Endodermal cell (in vitro differentiated cells): ENCODE measurements at regions not wholly inside any gene's neighbourhood (a gene's known extent, or its start where the extent isn't known, plus 50 kb on each side); places are given as distances from the start of the nearest gene placed in this dataset.

Experiments
- DNase-seq: peaks from one replicate; pipeline ENCODE4 v3.0.0-alpha.2; 2017
- H3K27ac ChIP-seq: 2 replicates; pipeline ENCODE4 v1.5.1; 2013; ENCODE audit warnings: mild to moderate bottlenecking, low read depth, low read length, moderate library complexity
- H3K27me3 ChIP-seq: 2 replicates; pipeline ENCODE4 v1.6.1; 2013; ENCODE audit warnings: mild to moderate bottlenecking, low read length, moderate library complexity; ENCODE audit not compliant: insufficient read depth, control insufficient read depth, poor library complexity, severe bottlenecking
- H3K36me3 ChIP-seq: 2 replicates; pipeline ENCODE4 v1.7.0; 2013; ENCODE audit warnings: mild to moderate bottlenecking, low read length, moderate library complexity; ENCODE audit not compliant: control insufficient read depth, insufficient read depth
- H3K4me1 ChIP-seq: one replicate; pipeline ENCODE4 v1.7.0; 2013; ENCODE audit warnings: low read length; ENCODE audit not compliant: control insufficient read depth, insufficient read depth
- H3K4me3 ChIP-seq: 2 replicates; pipeline ENCODE4 v1.5.1; 2013; ENCODE audit warnings: mild to moderate bottlenecking, low read length, moderate library complexity
- H3K9ac ChIP-seq: 2 replicates; pipeline ENCODE4 v1.6.1; 2013; ENCODE audit warnings: mild to moderate bottlenecking, low read length, moderate library complexity; ENCODE audit not compliant: poor library complexity, severe bottlenecking; ENCODE audit errors: extremely low read depth
- H3K9me3 ChIP-seq: 2 replicates; pipeline ENCODE4 v1.6.1; 2013; ENCODE audit warnings: mild to moderate bottlenecking, low read length, moderate library complexity; ENCODE audit not compliant: control insufficient read depth
- H3K27ac Mint-ChIP-seq: 2 replicates; pipeline ENCODE4 v1.8.0; 2020; ENCODE audit warnings: mixed read lengths
- H3K27me3 Mint-ChIP-seq: 2 replicates; pipeline ENCODE4 v1.8.0; 2021; ENCODE audit warnings: mild to moderate bottlenecking, mixed read lengths; ENCODE audit not compliant: insufficient read depth
- H3K36me3 Mint-ChIP-seq: 2 replicates; pipeline ENCODE4 v1.8.0; 2020; ENCODE audit warnings: low read depth, mixed read lengths
- H3K4me1 Mint-ChIP-seq: 2 replicates; pipeline ENCODE4 v1.8.0; 2020; ENCODE audit warnings: mixed read lengths
- H3K4me3 Mint-ChIP-seq: 2 replicates; pipeline ENCODE4 v1.8.0; 2020; ENCODE audit warnings: mild to moderate bottlenecking, moderate library complexity, mixed read lengths
- H3K9me3 Mint-ChIP-seq: 2 replicates; pipeline ENCODE4 v1.8.0; 2020; ENCODE audit warnings: mild to moderate bottlenecking, mixed read lengths
- CTCF ChIP-seq: fragments of 200-600 bp; sonication (generic); conservative IDR thresholded peaks from 2 replicates; pipeline ENCODE4 v1.5.0; 2021; ENCODE audit warnings: antibody characterized with exemption, mild to moderate bottlenecking
- WGBS, 2 experiments: methylation state at CpG; one replicate each; pipeline versions ENCODE4 v1.1.5 to v1.1.7; 2013; ENCODE audit warnings: missing lambda C conversion rate in 2 of 2, mixed read lengths in 1 of 2; ENCODE audit not compliant: insufficient coverage in 1 of 2, insufficient read length in 1 of 2; 5-methylcytosine and 5-hydroxymethylcytosine counted together

DNA sequence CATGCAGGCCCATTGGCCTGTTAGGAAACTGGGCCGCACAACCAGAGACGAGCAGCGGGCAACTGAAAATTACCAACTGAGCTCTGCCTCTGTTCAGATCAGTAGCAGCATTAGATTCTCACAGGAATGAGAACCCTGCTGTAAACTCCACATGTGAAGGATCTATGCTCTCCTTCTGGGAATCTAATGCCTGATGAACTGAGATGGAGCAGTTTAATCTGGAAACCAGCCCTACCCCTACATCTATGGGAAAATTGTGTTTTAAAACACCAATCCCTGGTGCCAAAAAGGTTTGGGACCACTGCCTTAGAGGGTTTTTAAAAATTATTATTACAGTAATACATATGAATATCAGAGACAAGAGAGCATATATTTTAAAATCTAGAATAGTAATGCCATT, 1144.5 kb downstream of the FSCB start:
- Histone ChIP-seq H3K9me3 (no peaks in the 10 kb centered on the region), H3K36me3 (no peaks in the 10 kb centered on the region), H3K9ac (no peak overlapping the region), H3K27me3 (no peaks in the 10 kb centered on the region), H3K27ac (no peak overlapping the region), H3K4me1 (no peaks in the 10 kb centered on the region), H3K4me3 (no peak overlapping the region)
- Mint-ChIP-seq H3K27ac (no peak overlapping the region), H3K36me3 (no peaks in the 10 kb centered on the region), H3K4me1 (no peaks in the 10 kb centered on the region), H3K9me3 (no peaks in the 10 kb centered on the region), H3K4me3 (no peak overlapping the region), H3K27me3 (no peaks in the 10 kb centered on the region)
- DNase-seq = no peak
- no peak for TF ChIP-seq CTCF
- WGBS, 2 experiments = 96 to 100% methylated on average over 2 to 3 of the region's 3 CpGs

GRCh38 chr14:43361751-43362150, 1145.3 kb downstream of the FSCB start:
- Mint-ChIP-seq H3K4me3 (no peak overlapping the region), H3K9me3 (no peaks in the 10 kb centered on the region), H3K36me3 (no peaks in the 10 kb centered on the region), H3K27ac (no peak overlapping the region), H3K4me1 (no peaks in the 10 kb centered on the region), H3K27me3 (no peaks in the 10 kb centered on the region)
- Histone ChIP-seq H3K36me3 (no peaks in the 10 kb centered on the region), H3K4me1 (no peaks in the 10 kb centered on the region), H3K4me3 (no peak overlapping the region), H3K27ac (no peak overlapping the region), H3K27me3 (no peaks in the 10 kb centered on the region), H3K9me3 (no peaks in the 10 kb centered on the region), H3K9ac (no peak overlapping the region)
- no peak for TF ChIP-seq CTCF
- DNase-seq = no peak

DNA sequence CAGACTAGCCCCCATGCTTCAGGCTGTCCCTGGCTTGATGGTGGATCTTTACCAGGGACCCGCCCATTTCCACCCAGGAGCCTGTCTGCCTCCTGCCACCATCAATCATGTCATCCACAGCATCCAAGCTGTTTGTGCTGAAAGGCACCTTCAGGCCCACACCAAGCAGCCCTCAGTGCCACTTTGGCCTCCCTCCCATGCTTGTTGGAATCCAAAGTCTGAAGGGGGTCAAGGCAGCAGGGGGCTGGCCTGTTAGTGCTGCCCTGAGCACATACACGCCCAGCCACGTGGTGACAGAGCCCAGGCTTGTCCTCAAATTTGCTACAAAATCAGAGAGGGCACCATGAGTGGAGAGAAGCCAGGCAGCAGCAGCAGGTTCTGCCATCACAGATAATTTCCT, 1146.8 kb downstream of the FSCB start:
- Mint-ChIP-seq H3K9me3 (no peaks in the 10 kb centered on the region), H3K27ac (no peak overlapping the region), H3K36me3 (no peaks in the 10 kb centered on the region), H3K4me3 (no peak overlapping the region), H3K4me1 (no peaks in the 10 kb centered on the region), H3K27me3 (no peaks in the 10 kb centered on the region)
- Histone ChIP-seq H3K4me3 (no peak overlapping the region), H3K9ac (no peak overlapping the region), H3K9me3 (no peaks in the 10 kb centered on the region), H3K4me1 (no peaks in the 10 kb centered on the region), H3K27ac (no peak overlapping the region), H3K36me3 (no peaks in the 10 kb centered on the region), H3K27me3 (no peaks in the 10 kb centered on the region)
- 74 to 89% methylated on average over 2 to 3 of the region's 3 CpGs for WGBS, 2 experiments
- TF ChIP-seq CTCF = no peak
- DNase-seq = no peak
